ENCODE measurements at regions not wholly inside any gene's neighbourhood (a gene's known extent, or its start where the extent isn't known, plus 50 kb on each side); places are given as distances from the start of the nearest gene placed in this dataset.

DNA sequence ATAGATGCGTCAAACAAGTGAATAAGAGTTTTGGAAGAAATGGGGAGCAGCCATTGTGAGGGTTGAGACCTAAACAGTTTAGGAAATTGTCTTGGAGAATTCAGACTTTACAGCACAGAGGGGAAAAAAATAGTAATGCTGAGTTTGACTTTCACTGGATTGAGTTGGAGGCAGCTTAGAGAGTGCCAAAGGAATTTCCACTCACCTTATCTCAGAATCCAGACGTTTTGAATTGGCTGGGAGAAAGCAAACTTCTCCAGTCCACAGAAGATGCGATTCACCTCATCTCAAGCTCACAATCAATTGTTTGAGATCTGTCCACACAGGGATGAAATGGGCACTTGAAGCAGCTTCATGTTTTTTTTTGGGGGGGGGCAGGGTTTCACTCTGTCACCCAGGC lies 663.5 kb upstream of the SALL1 start:
- no peaks in the 10 kb centered on the region for H3K27me3 ChIP-seq (ENCODE audit: insufficient read depth, low read length)
- H3K36me3 ChIP-seq (ENCODE audit: insufficient read depth, low read length): no peaks in the 10 kb centered on the region
- H3K9me3 ChIP-seq (ENCODE audit: low read length): no peaks in the 10 kb centered on the region
- no peaks in the 10 kb centered on the region for H3K4me1 ChIP-seq (ENCODE audit: insufficient read depth, low read length)
- no peak overlapping the region for H3K4me3 ChIP-seq (ENCODE audit: low read length)
- H2AFZ ChIP-seq (ENCODE audit: low read depth, low read length): no peak overlapping the region

DNA sequence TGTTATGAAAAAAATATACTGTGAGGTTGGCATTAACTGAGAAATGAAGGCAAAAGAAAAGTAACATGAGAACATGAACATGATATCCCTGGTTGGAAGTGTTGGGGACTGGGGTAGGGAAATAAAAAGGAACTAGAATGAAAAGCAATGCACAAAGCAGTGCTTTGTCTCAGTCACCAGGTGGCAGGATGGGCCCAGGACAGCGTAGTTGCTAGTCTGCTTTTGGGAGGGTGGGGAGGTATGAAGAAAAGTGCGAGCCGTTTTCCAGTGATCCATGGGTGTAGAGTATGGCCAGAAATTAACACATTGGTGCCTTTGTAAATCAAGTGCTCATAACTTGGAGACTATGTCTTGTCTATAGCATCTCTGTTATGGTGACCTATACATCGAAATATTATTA lies 662.5 kb upstream of the SALL1 start:
- no peak overlapping the region for H2AFZ ChIP-seq (ENCODE audit: low read depth, low read length)
- no peaks in the 10 kb centered on the region for H3K9me3 ChIP-seq (ENCODE audit: low read length)
- H3K36me3 ChIP-seq (ENCODE audit: insufficient read depth, low read length): no peaks in the 10 kb centered on the region
- H3K4me3 ChIP-seq (ENCODE audit: low read length): no peak overlapping the region
- H3K27me3 ChIP-seq (ENCODE audit: insufficient read depth, low read length): no peaks in the 10 kb centered on the region
- no peaks in the 10 kb centered on the region for H3K4me1 ChIP-seq (ENCODE audit: insufficient read depth, low read length)

DNA sequence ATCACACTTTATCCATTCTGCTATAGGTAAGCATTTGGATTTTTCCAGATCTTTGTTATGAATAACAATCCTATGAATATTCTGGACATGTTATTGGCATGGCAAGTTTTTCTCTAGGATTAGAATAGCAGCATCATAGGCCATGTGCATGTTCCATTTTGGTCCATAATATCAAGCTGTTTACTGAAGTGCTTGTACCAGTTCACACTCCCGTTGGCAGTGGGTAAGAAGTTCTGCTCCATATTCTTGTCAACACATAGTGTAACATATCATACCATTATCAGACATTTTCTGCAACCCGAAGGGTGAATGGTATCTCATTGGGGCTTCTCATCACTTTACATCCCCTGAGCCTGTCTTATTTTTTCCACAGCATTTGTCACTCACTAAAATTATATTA lies 661.9 kb upstream of the SALL1 start:
- Histone ChIP-seq H2AFZ (ENCODE audit: low read depth, low read length) (no peak overlapping the region), H3K4me1 (ENCODE audit: insufficient read depth, low read length) (no peaks in the 10 kb centered on the region), H3K9me3 (ENCODE audit: low read length) (no peaks in the 10 kb centered on the region), H3K36me3 (ENCODE audit: insufficient read depth, low read length) (no peaks in the 10 kb centered on the region), H3K27me3 (ENCODE audit: insufficient read depth, low read length) (no peaks in the 10 kb centered on the region), H3K4me3 (ENCODE audit: low read length) (no peak overlapping the region)

DNA sequence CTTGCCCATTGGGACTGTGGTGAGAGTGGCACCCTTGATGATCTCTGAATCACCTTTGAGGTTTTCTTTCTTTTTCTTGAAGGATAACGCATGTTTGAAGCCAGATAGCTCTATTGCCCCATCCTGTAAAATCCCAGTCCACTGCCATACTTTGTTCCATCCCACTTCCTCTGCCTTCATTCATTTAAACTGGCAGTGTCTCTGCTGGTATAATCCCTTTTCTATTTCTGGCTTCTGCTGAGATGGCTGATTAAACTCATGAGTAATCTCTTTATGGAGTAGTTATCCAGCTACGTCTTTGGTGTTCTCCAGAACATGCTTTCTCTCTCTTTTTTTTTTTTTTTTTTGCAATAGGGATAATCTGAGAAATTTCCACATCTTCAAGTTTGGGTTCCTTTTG lies 656.5 kb upstream of the SALL1 start:
- no peaks in the 10 kb centered on the region for H3K27me3 ChIP-seq (ENCODE audit: insufficient read depth, low read length)
- no peak overlapping the region for H3K4me3 ChIP-seq (ENCODE audit: low read length)
- no peaks in the 10 kb centered on the region for H3K9me3 ChIP-seq (ENCODE audit: low read length)
- H3K36me3 ChIP-seq (ENCODE audit: insufficient read depth, low read length): no peaks in the 10 kb centered on the region
- no peak overlapping the region for H2AFZ ChIP-seq (ENCODE audit: low read depth, low read length)
- H3K4me1 ChIP-seq (ENCODE audit: insufficient read depth, low read length): no peaks in the 10 kb centered on the region

DNA sequence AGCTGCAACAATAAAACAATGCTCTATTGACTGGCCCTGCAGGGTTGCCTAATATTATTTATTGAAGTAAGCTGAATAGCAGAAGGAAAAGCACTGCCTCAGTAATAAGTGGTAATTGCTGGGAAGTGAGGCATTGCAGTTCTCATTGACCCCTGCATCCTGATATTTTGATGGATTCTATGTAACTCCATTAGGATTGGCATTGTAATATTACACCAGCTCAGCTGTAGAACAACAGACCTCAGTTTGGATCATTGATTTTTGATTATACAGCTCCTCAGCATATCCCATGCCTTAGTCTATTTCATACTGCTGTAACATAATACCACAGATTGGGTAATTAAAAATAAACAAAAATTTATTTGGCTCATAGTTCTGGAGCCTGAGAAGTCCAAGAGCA lies 650.6 kb upstream of the SALL1 start:
- Histone ChIP-seq H2AFZ (ENCODE audit: low read depth, low read length) (no peak overlapping the region), H3K27me3 (ENCODE audit: insufficient read depth, low read length) (no peaks in the 10 kb centered on the region), H3K36me3 (ENCODE audit: insufficient read depth, low read length) (no peaks in the 10 kb centered on the region)

DNA sequence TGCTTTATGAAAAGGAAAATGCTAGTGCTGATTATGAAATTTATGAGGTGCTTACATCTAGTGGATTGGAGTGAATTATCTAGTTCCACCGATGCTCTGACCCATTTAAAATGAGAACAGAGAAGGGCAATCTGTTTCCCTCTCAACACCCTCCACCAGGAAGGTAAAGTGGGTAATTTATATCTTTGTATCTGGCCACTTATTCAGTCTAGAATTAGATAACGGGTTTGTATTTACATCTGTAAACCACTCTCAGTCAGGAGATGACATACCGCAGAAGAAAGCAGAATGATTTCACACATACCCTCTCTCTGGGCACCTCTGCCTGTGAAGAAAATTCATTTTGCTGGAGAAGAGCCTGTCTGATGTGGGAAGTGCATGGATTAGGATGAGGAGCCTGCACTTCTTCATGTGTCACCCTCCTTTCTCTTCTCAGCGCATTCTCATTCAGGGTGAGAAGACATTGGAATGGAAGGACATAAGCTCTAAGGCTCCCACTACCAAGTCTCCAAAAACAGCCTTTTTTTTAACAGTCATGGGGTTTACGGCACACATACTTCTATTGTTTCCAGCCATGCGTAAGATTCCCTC lies 646.7 kb upstream of the SALL1 start:
- no peaks in the 10 kb centered on the region for H3K9me3 ChIP-seq (ENCODE audit: low read length)
- H2AFZ ChIP-seq (ENCODE audit: low read depth, low read length): no peak overlapping the region
- H3K27me3 ChIP-seq (ENCODE audit: insufficient read depth, low read length): no peaks in the 10 kb centered on the region
- no peaks in the 10 kb centered on the region for H3K4me1 ChIP-seq (ENCODE audit: insufficient read depth, low read length)
- H3K36me3 ChIP-seq (ENCODE audit: insufficient read depth, low read length): no peaks in the 10 kb centered on the region
- H3K4me3 ChIP-seq (ENCODE audit: low read length): no peak overlapping the region

More for the DNA sequence above, 650.6 kb upstream of the SALL1 start:
- H3K4me3 ChIP-seq (ENCODE audit: low read length): no peak overlapping the region
- no peaks in the 10 kb centered on the region for H3K4me1 ChIP-seq (ENCODE audit: insufficient read depth, low read length)
- no peaks in the 10 kb centered on the region for H3K9me3 ChIP-seq (ENCODE audit: low read length)

DNA sequence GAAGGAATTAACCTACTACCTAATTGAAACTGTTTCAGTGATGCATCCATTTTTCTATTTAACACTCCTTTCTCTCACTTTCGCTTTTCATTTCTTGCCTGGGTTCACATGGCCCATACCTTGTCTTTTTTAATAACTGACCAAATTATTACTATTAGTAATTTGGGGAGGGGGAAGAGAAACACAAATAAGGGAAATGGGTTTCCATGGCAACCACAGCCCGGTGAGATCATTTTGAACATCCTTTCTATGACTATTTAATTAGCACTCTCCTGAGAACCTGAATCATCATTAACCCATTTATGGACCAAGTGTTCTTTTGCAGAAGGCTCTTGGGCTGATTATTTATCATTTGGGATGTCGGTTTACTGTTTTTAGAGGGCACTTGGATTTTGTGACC lies 628.2 kb upstream of the SALL1 start:
- no peaks in the 10 kb centered on the region for H3K4me1 ChIP-seq (ENCODE audit: insufficient read depth, low read length)
- peaks cover 2% of the 10 kb centered on the region for H3K27me3 ChIP-seq (ENCODE audit: insufficient read depth, low read length)
- no peaks in the 10 kb centered on the region for H3K9me3 ChIP-seq (ENCODE audit: low read length)
- no peaks in the 10 kb centered on the region for H3K36me3 ChIP-seq (ENCODE audit: insufficient read depth, low read length)
- H2AFZ ChIP-seq (ENCODE audit: low read depth, low read length): no peak overlapping the region
- no peak overlapping the region for H3K4me3 ChIP-seq (ENCODE audit: low read length)

DNA sequence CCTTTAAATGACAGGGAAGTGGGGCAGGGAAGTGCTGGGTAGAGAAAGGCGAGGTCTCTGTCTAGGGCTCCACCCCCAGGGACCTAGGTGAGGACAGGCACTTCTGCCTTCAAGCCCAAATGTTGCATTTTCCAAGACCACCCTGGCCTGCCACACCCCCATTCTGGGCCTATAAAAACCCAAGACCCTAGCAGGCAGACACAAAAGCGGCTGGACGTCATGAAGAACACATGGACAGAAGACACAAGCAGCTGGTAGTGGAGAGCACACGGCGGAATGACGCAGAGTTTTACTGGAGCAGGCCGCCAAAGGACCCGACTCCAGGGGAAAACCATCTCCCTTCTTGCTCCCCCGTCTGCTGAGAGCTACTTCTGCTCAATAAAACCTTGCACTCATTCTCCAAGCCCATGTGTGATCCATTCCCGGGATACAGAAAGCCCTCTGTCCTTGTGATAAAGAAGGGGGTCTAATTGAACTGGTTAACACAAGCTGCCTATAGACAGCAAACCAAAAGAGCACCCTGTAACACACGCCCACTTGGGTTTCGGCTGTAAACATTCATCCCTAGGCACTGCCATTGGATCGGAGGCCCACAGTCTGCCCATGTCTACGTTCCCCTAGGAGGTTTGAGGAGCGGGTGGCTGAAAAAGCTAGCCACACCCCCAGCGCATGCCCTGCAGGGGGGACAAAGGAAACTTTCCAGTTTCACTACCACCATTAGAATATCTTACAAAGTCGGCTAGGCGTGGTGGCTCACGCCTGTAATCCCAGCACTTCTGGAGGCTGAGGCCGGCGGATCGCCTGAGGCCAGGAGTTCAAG lies 622.2 kb upstream of the SALL1 start:
- no peaks in the 10 kb centered on the region for H3K36me3 ChIP-seq (ENCODE audit: insufficient read depth, low read length)
- H3K4me3 ChIP-seq (ENCODE audit: low read length): no peak overlapping the region
- no peaks in the 10 kb centered on the region for H3K27me3 ChIP-seq (ENCODE audit: insufficient read depth, low read length)
- no peaks in the 10 kb centered on the region for H3K9me3 ChIP-seq (ENCODE audit: low read length)
- no peaks in the 10 kb centered on the region for H3K4me1 ChIP-seq (ENCODE audit: insufficient read depth, low read length)
- H2AFZ ChIP-seq (ENCODE audit: low read depth, low read length): no peak overlapping the region

DNA sequence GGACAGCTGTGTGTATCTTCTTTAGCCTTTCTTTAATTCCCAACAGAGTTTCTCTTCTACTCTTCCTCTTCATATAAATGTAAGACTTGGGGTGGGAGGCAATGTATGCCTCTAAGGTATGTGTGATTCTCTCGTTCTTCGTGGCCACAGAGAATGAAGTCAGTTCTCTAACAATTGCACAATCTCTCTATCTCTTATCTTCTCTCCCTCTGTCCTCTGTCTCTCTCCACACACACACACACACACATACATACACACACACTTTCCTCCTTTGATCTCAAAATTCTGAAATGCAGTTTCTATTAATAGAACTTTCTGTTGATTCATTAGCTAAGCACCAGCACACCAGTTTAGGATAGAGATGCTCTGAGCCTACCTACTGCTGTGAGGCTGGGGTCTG lies 615.7 kb upstream of the SALL1 start:
- no peaks in the 10 kb centered on the region for H3K9me3 ChIP-seq (ENCODE audit: low read length)
- no peak overlapping the region for H2AFZ ChIP-seq (ENCODE audit: low read depth, low read length)
- peaks cover 15% of the 10 kb centered on the region for H3K4me1 ChIP-seq (ENCODE audit: insufficient read depth, low read length)
- H3K36me3 ChIP-seq (ENCODE audit: insufficient read depth, low read length): no peaks in the 10 kb centered on the region
- H3K27me3 ChIP-seq (ENCODE audit: insufficient read depth, low read length): no peaks in the 10 kb centered on the region
- H3K4me3 ChIP-seq (ENCODE audit: low read length): no peak overlapping the region

DNA sequence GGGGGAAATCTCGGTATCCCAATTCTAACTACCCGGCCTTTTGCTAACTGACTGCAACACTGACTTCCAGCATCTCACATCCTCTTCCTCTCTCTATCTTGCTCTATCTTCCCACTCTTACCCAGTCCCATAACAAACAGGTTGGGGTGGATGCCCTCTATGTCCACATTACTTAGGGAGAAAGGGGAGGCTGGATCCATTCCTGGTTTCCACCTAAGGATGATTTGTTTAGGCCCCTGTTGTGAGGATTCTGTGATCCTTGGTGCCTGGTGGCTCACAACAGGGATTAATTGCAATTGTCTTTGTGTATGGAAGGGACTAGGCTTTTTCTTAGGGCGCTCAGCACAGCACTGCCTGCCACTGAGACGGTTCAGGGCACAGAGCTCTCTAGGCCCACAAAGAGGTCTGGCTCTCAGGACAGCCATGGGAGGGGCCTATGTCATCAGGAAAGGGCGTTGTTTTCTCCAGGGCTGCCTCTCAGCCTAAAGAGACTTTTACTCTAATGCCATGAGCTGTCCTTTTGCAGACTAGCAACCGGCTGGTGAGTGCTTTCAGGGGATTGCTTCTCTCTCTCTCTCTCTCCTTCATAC lies 612.1 kb upstream of the SALL1 start:
- H3K4me1 ChIP-seq (ENCODE audit: insufficient read depth, low read length): peaks cover 23% of the 10 kb centered on the region
- H3K27me3 ChIP-seq (ENCODE audit: insufficient read depth, low read length): no peaks in the 10 kb centered on the region
- no peaks in the 10 kb centered on the region for H3K36me3 ChIP-seq (ENCODE audit: insufficient read depth, low read length)
- H3K9me3 ChIP-seq (ENCODE audit: low read length): no peaks in the 10 kb centered on the region
- H3K4me3 ChIP-seq (ENCODE audit: low read length): no peak overlapping the region
- H2AFZ ChIP-seq (ENCODE audit: low read depth, low read length): peak overlapping the region; percentile 20

DNA sequence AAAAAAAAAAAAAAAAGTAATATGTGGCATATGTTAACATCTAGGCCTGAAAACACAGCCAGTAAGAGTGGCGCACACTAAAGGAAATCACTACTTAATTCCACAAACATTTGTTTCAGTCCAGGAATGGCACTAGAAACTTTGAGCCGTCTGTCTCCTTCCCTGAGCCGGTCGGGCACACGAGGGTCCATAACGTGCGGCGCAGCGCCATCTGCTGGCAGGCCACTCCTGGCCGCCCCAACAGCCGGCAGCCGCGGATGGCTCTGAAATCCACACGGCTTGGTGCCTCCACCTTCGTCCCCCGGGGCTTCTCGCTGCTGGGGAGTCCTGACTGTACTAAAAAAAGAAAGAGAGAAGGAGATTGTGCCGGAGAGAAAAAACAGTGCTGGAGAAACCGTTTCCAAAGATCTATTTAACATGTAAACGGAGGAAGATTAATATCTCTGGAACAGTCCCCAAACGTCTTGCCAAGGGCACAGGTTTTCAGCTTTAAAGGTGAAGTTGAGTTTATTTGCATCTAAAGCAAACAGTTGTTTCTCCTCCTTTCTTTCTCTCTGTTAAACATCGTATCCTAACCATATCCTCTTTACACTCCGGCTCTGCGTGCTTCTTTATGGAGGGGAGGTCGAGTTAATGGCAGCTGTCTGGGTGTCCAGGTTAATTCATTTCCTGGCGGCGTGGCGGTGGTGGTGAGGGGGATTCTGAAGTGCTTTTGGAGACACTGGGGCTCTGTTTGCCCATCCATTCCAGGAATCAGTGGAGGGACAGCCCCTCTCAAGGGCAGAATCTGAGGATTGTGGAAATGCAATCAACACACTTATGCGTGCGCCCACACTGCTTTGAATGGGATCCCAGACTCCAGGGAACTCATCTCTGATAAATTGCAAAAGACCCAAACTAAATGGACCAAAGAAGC lies 611.3 kb upstream of the SALL1 start:
- Histone ChIP-seq H2AFZ (ENCODE audit: low read depth, low read length) (peak overlapping the region; percentile 46), H3K4me1 (ENCODE audit: insufficient read depth, low read length) (peaks cover 23% of the 10 kb centered on the region), H3K36me3 (ENCODE audit: insufficient read depth, low read length) (no peaks in the 10 kb centered on the region), H3K4me3 (ENCODE audit: low read length) (peak overlapping the region; percentile 4), H3K9me3 (ENCODE audit: low read length) (no peaks in the 10 kb centered on the region), H3K27me3 (ENCODE audit: insufficient read depth, low read length) (no peaks in the 10 kb centered on the region)

DNA sequence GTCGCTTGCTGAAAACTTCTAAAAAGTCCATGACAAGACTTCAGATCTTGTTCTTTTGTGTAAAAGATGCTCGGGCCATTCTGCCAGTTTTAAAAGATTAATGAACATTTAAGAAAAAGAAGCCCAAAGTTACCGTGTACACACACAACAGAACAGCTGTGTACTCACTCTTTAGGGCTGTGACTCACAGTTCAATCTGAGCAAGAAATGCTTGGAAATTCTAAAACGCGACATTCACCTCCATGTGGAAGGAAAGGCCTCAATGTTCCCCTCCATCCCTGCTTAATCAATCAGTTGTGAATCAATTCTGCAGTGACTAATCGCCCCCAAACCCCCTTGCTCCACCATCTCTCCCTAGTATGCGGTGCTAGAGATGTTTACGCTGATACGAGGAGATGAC lies 609.9 kb upstream of the SALL1 start:
- Histone ChIP-seq H3K36me3 (ENCODE audit: insufficient read depth, low read length) (no peaks in the 10 kb centered on the region), H3K4me1 (ENCODE audit: insufficient read depth, low read length) (peaks cover 23% of the 10 kb centered on the region), H3K9me3 (ENCODE audit: low read length) (no peaks in the 10 kb centered on the region), H3K4me3 (ENCODE audit: low read length) (no peak overlapping the region), H2AFZ (ENCODE audit: low read depth, low read length) (no peak overlapping the region), H3K27me3 (ENCODE audit: insufficient read depth, low read length) (no peaks in the 10 kb centered on the region)

DNA sequence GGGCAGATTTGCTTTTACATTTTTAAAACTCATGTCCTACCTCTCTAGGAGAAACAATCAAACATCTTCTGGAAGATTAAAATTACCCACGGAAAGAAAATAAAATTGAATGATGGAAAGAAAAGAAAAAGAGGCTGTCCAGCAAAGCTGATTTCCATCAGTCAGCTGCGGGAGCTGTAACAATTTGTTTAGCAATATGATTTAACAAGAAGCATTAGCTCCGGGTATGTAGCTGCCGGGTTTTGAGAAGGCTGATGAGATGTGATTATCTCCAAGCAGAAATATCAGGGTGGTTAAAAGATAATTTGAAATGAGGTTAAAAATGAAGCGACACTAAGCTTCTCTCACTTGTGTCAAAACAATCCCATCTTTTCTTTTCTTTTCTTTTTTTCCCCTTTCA lies 608.9 kb upstream of the SALL1 start:
- H3K4me1 ChIP-seq (ENCODE audit: insufficient read depth, low read length): peaks cover 23% of the 10 kb centered on the region
- H3K27me3 ChIP-seq (ENCODE audit: insufficient read depth, low read length): no peaks in the 10 kb centered on the region

More for the DNA sequence above, 608.9 kb upstream of the SALL1 start:
- H3K9me3 ChIP-seq (ENCODE audit: low read length): no peaks in the 10 kb centered on the region
- no peaks in the 10 kb centered on the region for H3K36me3 ChIP-seq (ENCODE audit: insufficient read depth, low read length)
- H2AFZ ChIP-seq (ENCODE audit: low read depth, low read length): no peak overlapping the region
- H3K4me3 ChIP-seq (ENCODE audit: low read length): no peak overlapping the region

All from neuron (in vitro differentiated cells).